Stimulated activated CD4-positive, alpha-beta T cell treated with anti-CD3 and anti-CD28 coated beads, TNF-alpha, amount 100 ng/mL, for 1 hour (primary cell): ENCODE measurements at regions not wholly inside any gene's neighbourhood (a gene's known extent, or its start where the extent isn't known, plus 50 kb on each side); places are given as distances from the start of the nearest gene placed in this dataset.
"Not testable (repeated sequence)": the region's sequence is repeated elsewhere in the genome, so short reads cannot be mapped to it uniquely, and the experiment has no call there.

Experiments
- DNase-seq, 3 donors: peaks; one replicate each; pipeline ENCODE4 v3.0.0-alpha.2; 2020; ENCODE audit warnings: low read depth in 3 of 3, low spot score in 1 of 3

DNA sequence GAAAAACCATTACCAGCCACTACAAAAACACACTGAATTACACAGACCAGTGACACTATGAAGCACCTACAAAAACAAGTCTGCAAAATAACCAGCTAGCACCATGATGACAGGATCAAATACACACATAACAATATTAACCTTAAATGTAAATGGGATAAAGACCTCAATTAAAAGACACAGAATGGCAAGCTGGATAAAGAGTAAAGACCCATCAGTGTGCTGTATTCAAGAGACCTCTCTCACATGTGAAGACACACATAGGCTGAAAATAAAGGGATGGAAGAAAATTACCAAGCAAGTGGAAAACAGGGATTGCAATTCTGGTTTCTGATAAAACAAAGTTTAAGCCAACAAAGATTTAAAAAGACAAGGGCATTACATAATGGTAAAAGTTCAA, 482.7 kb upstream of the MCTP2 start:
- DNase-seq = no peak

DNA sequence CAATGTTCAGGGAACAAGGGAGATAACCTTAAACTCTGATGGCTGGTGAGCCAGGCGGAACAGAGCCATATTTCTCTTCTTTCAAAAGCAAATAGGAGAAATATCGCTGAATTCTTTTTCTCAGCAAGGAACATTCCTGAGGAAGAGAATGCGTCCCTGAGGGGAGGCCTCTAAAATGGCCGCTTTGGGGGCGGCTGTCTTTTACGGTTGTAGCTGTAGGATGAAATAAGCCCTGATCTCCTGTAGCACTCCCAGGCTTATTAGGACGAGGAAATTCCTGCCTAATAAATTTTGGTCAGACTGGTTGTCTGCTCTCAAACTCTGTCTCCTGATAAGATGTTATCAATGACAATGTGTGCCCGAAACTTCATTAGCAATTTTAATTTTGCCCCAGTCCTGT, 496.4 kb upstream of the MCTP2 start:
- not testable (repeated sequence) for DNase-seq

GRCh38 chr15:93730724-93731123, 500.6 kb upstream of the MCTP2 start:
- DNase-seq = no peak

GRCh38 chr15:93722165-93722564, 509.2 kb upstream of the MCTP2 start:
- no peak for DNase-seq

DNA sequence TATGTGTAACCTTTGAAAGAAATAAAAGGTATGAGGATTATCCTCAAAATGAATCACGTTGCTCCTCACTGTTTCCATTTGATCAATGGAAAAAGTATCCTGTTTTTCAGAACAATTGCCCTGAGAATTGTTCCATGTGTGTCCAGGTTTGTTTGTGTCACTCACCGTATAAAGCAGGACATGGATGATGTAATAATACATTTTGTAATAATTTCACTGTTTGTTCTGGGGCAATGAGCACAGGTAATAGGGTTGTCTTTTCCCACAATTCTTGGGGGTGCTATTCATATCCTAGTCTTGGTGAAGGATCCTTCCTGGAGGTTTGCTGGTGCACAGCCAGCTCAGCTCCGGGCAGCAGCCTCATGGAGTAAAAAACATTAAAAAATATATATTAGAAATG, 510.8 kb upstream of the MCTP2 start:
- no peak for DNase-seq

DNA sequence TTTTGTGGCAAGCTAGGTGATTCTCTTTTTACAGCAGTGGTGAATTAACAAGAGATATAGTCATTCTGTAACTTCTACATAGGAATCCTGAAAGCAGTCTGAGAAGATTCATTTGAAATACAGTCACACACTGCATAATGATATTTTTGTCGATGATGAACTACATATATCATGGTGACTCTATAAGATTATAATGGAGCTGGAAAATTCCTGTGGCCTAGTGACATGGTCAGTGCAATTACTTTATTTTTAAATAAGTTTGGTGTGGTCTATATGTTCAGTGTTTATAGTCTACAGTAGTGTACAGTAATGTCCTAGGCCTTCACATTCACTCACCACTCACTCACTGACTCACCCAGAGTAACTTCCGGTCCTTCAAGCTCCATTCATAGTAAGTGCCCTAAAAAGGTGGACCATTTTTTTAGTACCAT, 511.4 kb upstream of the MCTP2 start:
- no peak for DNase-seq

DNA sequence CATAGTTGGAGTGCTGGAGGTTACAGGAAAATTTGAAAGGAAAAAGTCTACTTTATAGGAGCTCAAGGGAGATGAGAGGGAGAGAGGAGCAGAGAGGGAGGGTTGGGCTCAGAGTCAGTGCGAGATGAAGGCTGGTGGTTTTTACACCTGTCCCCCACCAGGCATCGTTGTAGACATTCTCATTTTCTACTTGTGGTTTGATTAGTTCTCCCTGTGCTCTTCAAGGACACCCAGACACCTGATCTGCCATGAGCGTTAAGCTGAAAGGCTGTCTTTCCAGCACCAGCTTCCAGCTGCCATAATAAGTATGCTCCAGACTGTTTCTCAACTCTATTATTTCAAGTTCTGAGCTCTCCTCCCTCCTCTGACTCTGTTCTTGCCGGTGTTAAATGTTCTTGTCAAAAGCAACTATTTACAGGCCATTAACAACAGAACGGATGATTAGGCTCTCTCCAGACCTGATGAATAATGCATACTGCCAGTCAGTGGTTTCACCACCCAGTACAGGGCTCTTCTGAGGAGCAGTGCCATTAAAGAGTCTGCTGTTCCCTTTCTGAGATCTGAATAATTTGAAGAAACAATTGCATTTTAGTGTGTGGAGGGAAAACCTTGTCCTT, 514.6 kb upstream of the MCTP2 start:
- no peak for DNase-seq

DNA sequence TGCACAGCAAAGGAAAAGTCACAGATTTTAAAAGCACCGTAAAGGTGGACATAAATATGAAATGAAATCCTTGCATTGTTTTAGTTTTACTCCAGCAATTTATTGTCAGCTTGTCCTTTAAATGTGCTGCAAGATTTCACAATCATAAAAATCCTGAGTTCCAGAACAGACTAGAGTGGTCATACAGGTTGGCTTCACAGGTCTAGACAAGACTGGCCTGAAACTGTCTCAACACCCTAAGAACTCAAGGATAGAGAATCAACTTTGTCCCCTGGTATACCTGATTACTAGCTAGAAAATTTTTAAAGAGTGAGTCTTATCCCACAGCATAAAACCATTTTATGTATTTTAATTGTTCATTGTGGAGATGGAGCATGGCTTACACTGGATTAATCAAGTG, 521.7 kb upstream of the MCTP2 start:
- DNase-seq = no peak

DNA sequence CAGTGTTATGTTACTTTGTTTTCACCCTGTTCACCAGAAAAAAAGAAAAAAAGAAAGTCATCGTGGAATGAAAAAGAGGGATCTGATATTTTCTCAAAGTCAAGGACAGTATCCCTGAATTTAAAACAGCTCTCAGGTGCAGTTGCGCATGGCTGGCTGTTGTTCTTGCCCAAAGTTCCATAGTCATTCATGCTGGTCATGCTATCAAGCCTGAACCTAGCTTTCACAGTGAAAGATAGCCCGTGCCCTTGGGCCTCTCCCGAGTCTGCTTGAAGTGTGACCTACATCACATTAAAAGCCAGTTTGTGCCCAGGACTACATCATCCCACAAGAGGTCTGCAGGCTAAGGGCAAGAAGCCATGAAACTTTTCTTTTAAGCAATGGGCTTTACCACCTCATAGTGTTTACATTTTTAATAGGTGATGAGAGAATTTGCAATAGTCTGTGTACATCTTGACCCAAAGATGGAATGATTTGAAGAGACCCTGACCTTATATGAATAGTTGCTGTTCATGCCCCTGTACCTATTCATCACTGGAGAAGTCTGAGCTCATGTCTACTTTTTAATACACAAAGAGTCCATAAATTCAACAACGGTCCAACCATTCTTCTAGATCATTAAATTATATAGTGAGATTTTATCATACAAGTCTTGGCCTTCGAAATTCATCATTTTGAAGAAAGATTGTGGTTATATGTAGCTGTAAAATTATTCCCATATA, 522.5 kb upstream of the MCTP2 start:
- DNase-seq = no peak

- DNase-seq = no peak
Observed at GRCh38 chr15:93707751-93708150, 523.6 kb upstream of the MCTP2 start.

DNA sequence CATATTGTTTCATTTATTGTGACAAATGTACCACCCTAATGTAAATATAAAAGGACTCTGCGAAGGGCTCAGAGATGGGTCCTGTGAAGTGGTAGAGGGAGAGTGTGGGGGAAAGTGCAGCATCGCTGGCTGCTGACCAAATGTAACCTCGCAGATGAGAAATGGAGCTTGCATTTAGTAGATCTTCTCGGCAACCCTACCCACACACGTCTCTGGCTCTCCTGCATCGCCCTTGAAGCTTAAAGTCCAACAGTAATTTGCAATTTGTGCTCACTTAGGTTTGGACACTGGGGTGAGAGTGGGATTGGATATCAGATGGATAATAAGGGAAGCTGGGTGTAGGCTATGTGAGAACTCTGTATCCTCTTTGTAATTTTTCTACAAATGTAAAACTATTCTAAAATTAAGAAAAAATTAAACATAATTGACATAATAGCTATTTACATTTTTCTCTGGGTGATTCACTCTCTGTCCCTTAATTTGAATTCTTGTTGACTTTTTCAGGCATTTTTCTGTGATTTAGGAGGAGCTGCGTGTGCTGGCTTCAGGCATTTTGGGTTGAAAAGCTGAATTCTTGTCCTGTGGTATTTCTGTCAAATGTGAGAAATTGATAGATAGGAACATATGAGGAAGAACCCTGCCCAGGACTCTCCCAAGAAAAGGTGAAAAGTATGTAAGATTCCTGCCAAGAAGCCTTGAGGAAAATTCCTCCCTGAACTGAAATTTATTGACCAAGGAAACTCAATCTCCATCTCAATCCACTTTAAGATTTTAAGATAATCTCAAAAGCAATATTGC, 524.7 kb upstream of the MCTP2 start:
- DNase-seq = no peak

DNA sequence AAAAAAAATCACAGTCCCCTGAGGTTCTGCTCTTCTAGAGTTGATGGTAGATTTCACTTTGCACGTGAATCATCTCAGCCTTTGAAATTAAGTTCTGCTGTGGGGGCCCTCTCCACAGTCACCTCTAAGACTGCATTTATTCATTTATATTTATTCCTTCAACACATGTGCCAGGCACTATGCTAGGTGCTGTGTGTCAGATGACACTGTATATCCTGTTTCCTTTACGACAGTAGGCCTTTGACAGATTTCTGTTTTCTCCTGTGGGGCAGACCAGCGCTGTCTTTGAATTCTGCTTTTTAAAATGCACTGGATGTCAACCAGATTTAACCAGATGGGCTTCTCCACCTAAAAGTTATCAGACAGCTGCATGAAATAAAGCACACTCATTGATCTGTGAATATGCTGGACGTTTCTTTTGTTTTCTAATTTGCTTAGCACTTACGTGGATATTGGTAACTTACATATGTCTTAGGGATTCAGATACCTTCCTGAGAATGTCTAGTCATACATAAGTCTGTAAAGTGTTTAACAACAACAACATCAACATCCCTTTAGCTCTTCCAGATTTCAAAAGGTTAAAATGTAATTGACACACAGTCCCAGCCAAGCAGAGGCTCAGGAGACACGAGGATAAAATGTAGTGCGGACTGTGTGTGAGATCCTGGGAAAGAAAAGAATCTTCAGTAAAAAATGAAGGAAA, 525.5 kb upstream of the MCTP2 start:
- DNase-seq = no peak

DNA sequence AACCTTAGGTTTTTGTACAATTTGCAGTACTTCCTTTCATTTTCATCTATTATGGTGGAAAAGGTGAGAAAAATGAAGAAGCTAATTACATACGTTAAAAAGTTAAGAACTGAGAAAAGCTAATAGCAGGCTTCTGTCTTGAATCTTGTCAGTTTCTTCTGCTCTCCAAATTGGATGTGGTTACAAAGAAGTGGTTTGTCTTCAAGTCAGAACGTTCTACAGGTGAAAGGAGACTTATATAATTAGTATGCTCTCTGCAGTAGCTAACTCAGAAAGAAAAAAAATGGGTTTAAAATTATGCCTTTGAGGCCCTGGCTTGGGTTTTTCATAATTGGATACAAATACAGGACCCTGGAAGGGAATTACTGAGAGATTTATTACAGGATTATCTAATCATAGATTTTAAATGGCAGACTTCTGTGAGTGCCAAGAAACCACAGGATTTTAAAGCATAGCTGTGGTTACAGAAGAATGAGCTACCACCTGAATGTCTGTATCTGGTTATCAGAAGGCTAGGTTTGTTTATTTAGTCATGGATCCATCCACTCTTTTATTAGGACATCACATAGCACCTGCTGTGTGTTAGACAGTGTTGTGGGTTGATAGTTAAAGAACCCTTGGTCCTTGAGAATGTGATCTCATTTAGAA, 528.1 kb upstream of the MCTP2 start:
- DNase-seq = no peak

DNA sequence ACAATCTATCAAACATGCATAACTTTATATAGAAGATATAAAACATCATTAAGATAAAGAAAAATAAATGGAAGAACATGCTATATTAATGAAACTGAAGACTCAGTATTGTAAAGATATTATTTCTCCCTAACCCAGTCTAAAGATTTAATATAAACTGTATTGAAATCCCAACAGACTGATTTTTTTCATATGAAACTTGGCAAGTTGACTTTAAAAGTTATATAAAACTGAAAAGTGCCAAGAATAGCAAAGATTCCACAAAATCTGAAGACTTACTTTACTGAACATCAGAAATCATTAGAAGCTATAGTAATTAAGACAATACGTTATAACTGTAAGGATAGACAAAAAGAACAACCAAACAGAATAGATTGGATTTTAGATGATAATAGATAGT, 531.3 kb upstream of the MCTP2 start:
- DNase-seq = no peak

GRCh38 chr15:93694033-93694432, 537.3 kb upstream of the MCTP2 start:
- DNase-seq = no peak

GRCh38 chr15:93683651-93684050, 547.7 kb upstream of the MCTP2 start:
- DNase-seq = no peak

DNA sequence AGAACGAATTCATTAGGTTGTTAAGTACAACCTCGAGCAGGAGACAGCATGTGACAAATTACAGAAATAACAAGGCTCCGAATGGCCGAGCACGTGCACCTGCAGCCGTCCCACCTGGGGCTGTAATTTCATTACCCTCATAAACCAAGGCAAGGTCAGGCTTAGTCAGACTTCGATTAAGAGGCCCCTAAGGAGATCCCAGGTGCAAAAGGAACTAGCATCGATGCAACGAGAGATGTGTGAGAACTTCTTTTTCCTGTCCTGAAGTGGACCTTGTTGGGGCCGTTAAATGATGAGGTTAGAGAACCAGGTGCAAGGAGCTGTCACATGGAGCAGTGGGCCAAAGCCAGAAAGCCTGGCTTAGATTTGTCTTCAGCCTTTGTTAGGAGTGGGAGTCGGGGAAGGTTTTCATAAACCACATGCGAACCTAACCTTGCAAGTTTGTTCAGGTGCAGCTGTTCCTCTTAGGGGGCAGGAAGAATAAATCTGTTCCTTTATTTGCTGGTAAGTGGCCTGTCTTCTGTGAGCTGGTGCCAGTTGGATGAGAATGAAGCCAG, 559.9 kb upstream of the MCTP2 start:
- DNase-seq = no peak

- DNase-seq = no peak
Observed at GRCh38 chr15:93670931-93671330, 560.4 kb upstream of the MCTP2 start.

DNA sequence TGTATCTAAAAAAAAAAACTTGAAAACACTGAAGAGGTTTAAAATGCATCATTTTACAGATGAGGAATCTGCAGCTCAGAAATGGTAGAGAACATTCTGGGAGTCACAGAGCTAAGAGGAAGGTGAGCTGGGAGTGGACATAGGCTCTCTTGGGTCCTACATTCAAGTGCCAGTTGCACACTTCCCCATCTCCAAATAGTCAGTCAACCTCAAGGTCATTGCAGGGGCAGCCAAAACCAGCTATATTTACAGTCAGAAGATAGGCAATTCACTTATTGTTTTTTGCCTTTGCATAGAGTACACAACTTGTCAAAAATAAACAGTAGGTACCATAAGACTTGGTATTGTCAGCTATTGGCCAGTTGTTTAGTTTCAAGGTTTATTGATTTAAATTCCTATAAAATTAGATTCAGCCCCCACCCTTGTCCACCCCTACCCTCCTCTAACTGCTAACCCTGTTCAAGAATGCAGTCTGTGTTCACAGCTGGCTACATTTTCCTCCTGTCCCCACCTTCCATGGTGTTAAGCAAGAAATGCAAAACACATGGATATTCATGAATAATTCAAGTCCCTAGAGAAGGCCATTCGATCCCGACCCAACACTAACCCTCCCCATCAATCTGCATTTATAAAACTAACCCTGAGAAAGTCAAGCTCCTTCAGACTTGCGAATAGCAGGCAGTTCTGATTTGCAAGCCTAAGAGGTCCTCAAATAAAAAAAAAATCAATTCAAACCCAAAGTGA, 567.0 kb upstream of the MCTP2 start:
- DNase-seq = no peak
